NB4 (cell line): ENCODE measurements at regions not wholly inside any gene's neighbourhood (a gene's known extent, or its start where the extent isn't known, plus 50 kb on each side); places are given as distances from the start of the nearest gene placed in this dataset.

Experiments
- DNase-seq: peaks from one replicate; pipeline ENCODE4 v3.0.0; 2010; ENCODE audit warnings: low read depth
- H3K4me3 ChIP-seq: one replicate; pipeline ENCODE4 v1.5.1; 2011; ENCODE audit warnings: mild to moderate bottlenecking, low read depth, low read length, moderate library complexity
- CTCF ChIP-seq: IDR thresholded peaks from one replicate; pipeline ENCODE4 v1.5.1; 2012; ENCODE audit warnings: low read depth, low read length
- MAX ChIP-seq: IDR thresholded peaks from 2 replicates; pipeline ENCODE4 v1.6.1; 2011; ENCODE audit warnings: low read depth, low read length
- MYC ChIP-seq: IDR thresholded peaks from 2 replicates; pipeline ENCODE4 v1.6.1; 2011; ENCODE audit warnings: low read depth, low read length
- POLR2A ChIP-seq: IDR thresholded peaks from 2 replicates; pipeline ENCODE4 v1.6.1; 2011; ENCODE audit warnings: mild to moderate bottlenecking; ENCODE audit not compliant: insufficient read length; ENCODE audit errors: extremely low read depth

DNA sequence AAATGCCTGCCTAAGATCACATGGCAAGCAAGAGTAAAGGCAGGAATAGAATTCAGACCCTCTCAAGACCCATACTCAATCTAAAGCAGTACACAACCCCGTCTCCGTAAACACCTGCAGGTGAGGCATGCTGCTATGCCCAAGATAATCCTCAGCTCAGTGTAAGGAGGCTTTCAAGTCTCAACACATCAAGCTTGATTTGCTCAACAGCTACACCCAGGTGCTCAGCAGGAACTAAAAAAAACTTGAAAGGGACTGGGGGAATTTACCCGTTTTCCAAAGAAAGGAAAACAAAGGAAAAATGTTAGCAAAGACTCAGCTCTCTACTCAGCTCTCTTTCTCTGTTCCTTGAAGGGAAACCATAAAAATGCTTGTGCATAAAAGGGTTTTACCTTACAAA lies 301.8 kb downstream of the C1D start:
- TF ChIP-seq CTCF, result no peak
- TF ChIP-seq POLR2A, result no peak
- no peak for TF ChIP-seq MYC
- no peak for TF ChIP-seq MAX

GRCh38 chr2:67771380-67771779 lies 291.4 kb downstream of the C1D start:
- no peak overlapping the region for H3K4me3 ChIP-seq
- DNase-seq, result no peak
- TF ChIP-seq MYC, result no peak
- no peak for TF ChIP-seq MAX
- no peak for TF ChIP-seq POLR2A
- TF ChIP-seq CTCF, result no peak

More for the DNA sequence above, 301.8 kb downstream of the C1D start:
- H3K4me3 ChIP-seq, result no peak overlapping the region
- DNase-seq, result no peak

GRCh38 chr2:67772216-67773170 lies 290.3 kb downstream of the C1D start:
- no peak for TF ChIP-seq CTCF
- no peak for TF ChIP-seq MYC
- TF ChIP-seq MAX, result no peak
- no peak overlapping the region for H3K4me3 ChIP-seq
- DNase-seq, result no peak

- TF ChIP-seq POLR2A (no peak), MYC (no peak), CTCF (no peak), MAX (no peak)
- no peak for DNase-seq
- no peak overlapping the region for H3K4me3 ChIP-seq
Observed at GRCh38 chr2:67773851-67774250, 289.0 kb downstream of the C1D start.

- H3K4me3 ChIP-seq, result no peak overlapping the region
- TF ChIP-seq MAX (no peak), POLR2A (no peak), CTCF (no peak)
- no peak for DNase-seq
Observed at GRCh38 chr2:67776276-67776675, 286.5 kb downstream of the C1D start.
